A673 (cell line): ENCODE measurements at regions not wholly inside any gene's neighbourhood (a gene's known extent, or its start where the extent isn't known, plus 50 kb on each side); places are given as distances from the start of the nearest gene placed in this dataset.

ENCODE experiments used
- EZH2 ChIP-seq: fragments of 200-600 bp; sonication (generic); IDR thresholded peaks from 2 replicates; pipeline ENCODE4 v1.6.1; 2017; ENCODE audit warnings: borderline replicate concordance, low read depth, mild to moderate bottlenecking, mixed read lengths, antibody characterized with exemption, low read length; ENCODE audit not compliant: poor library complexity, severe bottlenecking
- TF ChIP-seq, protein P1 (sequence below): fragments of 300-800, 200-600 bp; sonication (generic); conservative IDR thresholded peaks from 2 replicates; pipeline ENCODE4 v1.5.1; 2017; ENCODE audit warnings: low read depth, mild to moderate bottlenecking, antibody characterized with exemption, low read length, moderate library complexity, mixed read lengths

DNA sequence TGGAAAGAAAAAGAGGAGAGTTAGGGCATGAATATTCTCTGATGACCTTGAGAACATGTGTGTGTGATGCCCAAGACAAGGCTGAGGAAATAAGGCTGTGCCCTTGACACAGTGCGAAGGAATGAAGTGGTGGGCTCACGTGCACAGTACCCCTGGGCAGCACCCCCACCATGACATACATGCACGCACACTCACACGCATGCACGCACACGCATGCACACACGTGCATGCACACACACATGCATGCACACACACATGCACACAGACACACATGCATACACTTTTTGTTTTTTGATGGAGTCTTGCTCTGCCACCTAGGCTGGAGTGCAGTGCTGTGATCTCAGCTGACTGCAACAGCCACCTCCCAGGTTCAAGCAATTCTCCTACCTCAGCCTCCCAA, 118.1 kb downstream of the GATA3 start:
- TF ChIP-seq, protein P1, sequence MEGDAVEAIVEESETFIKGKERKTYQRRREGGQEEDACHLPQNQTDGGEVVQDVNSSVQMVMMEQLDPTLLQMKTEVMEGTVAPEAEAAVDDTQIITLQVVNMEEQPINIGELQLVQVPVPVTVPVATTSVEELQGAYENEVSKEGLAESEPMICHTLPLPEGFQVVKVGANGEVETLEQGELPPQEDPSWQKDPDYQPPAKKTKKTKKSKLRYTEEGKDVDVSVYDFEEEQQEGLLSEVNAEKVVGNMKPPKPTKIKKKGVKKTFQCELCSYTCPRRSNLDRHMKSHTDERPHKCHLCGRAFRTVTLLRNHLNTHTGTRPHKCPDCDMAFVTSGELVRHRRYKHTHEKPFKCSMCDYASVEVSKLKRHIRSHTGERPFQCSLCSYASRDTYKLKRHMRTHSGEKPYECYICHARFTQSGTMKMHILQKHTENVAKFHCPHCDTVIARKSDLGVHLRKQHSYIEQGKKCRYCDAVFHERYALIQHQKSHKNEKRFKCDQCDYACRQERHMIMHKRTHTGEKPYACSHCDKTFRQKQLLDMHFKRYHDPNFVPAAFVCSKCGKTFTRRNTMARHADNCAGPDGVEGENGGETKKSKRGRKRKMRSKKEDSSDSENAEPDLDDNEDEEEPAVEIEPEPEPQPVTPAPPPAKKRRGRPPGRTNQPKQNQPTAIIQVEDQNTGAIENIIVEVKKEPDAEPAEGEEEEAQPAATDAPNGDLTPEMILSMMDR: no peak
- no peak for TF ChIP-seq EZH2
